Left renal cortex interstitium (tissue), 4 donors: ENCODE measurements at regions not wholly inside any gene's neighbourhood (a gene's known extent, or its start where the extent isn't known, plus 50 kb on each side); places are given as distances from the start of the nearest gene placed in this dataset.

Source experiments
- DNase-seq, 4 donors: peaks; one replicate each; pipeline ENCODE4 v3.0.0-alpha.2; 2013; ENCODE audit warnings: low read depth in 4 of 4, low spot score in 2 of 4, missing footprints in 1 of 4

GRCh38 chr5:3811116-3811515 is 215.5 kb downstream of the IRX1 start:
- no peak for DNase-seq

GRCh38 chr5:3818624-3819023 is 223.0 kb downstream of the IRX1 start:
- no peak for DNase-seq

DNA sequence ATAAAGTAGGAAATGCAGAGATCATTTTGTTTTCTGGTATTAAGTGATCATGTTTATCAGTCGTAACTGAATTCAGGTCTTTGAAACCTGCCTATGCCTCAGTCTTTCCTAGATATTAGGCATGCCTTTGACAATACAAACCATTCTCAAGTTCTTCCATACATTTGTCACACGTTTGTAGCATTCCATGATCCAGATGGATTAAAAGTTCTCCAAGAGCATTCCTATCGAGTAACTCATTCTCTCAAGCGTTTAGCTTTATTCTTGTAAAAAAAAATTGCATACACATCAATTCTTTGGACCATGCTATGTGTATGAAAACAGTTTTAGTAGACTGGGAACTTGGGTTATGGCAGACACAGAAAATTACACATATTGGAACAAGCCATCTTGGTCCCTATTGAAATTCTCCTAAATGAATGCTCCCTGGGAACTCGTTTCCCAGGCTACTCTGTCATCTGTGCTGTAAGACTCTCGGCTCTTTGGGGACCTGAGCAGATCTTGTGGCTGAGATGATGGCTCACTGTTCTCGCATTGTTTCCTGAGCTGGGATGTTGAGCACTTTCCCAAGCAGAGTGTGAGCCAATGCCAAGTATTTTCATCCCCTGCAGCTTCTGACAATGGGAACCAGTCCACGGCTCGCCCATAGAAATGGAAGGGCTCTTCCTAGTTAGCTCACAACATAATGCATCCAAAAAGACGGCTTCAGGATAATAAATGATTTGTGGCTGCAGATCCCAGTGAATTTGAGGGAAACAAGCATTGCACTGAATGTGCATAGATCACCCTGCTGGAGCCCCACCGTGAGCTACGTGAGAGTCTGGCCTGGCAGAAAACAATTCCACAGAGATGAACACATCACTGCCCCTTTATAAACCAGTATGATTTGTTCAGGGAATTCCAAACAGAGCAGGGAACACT is 230.2 kb downstream of the IRX1 start:
- DNase-seq: no peak

DNA sequence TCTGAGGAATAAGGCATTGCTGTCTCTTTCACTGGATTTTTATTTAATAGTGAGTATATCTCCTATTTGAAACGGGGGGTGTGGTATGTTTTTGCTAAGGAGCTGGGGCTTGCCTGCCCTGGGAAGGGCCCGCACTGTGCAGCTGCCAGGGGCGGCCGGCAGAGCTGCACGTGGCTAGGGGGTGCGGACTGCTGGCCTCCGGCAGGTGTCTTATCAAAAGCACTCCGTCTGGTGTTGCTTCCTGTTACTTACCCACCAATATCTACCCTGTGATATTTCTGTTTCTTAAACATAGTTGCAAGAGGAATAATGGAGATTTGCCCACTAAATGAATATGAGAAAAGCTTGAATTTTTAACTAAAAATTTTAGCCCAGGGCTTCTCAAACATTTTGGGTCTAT is 232.0 kb downstream of the IRX1 start:
- no peak for DNase-seq

- DNase-seq: no peak
These were observed 233.1 kb downstream of the IRX1 start for GRCh38 chr5:3828761-3829160.

DNA sequence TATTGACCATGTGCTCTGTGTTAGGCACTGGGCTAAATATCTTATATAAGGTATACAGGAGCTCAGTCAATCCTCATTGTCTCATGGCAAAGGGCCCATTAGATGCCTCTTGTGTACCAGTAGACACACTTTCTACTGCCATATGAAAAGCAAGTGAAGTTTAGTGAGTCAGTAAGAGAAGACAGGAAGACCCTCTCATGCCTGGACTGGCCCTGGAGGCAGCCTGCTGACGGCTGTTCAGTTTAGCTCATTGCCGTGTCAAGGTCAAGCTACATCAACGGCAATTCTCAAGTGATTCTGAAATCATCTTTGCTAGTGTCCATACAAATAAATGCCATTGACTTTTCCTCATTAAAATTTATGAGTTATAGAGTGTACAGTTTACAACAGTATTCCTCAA is 237.9 kb downstream of the IRX1 start:
- DNase-seq: no peak

DNA sequence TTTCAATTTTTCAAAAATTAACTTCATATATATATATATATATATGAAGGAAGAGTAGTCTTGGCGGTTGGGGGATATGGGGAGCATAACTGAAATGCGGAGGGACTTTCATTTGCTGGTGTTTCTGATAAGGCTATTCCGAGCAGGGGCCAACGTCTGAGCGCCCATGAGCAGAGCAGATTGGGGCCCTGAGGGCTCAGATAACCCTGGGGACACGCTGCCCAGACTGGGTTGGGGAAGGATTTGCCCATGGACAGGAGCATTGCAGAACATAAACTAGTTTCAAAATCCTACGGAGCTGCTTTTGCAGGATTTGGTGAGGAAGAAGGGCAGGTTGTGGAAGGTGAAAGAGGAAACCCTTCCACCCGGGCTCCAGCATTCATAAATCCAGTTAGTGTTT is 240.2 kb downstream of the IRX1 start:
- no peak for DNase-seq

DNA sequence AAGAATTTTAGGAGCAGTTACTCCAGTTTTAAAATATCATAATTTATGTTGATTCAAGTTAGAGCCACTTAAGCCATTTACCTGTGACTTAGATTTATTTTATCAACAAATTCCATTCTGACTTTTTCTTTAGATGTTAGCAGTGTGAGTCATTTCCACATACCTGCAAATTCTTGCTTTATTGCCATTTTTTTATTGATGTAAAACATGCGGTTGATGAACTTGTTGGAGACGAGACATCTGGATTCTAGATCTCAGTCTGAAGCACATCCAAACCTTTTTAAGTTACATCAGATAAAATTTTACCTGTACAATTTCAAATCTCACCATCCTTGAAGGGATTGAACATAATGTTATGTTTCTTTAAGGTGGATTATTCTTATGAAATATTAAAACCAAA is 240.9 kb downstream of the IRX1 start:
- DNase-seq: no peak

DNA sequence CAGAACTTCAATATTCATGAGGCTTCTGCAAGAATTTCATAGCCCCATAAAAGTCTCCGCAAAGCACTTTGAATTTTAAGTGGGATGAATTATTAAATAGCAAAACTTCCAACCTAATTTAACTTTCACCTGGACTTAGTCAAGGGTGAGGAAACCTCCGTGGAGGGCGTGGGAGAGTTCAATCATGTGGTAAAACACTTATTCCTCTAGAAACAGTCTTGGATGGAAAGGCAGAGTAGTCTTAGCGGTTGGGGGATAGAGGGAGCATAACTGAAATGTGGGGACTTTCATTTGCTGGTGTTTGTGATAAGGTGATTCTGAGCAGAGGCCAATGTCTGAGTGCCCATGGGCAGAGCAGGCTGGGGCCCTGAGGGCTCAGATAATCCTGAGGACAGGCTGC is 241.9 kb downstream of the IRX1 start:
- DNase-seq: no peak

GRCh38 chr5:3839151-3839550 is 243.5 kb downstream of the IRX1 start:
- DNase-seq: no peak

GRCh38 chr5:3842591-3842990 is 247.0 kb downstream of the IRX1 start:
- DNase-seq: no peak

GRCh38 chr5:3843706-3844105 is 248.1 kb downstream of the IRX1 start:
- no peak for DNase-seq

DNA sequence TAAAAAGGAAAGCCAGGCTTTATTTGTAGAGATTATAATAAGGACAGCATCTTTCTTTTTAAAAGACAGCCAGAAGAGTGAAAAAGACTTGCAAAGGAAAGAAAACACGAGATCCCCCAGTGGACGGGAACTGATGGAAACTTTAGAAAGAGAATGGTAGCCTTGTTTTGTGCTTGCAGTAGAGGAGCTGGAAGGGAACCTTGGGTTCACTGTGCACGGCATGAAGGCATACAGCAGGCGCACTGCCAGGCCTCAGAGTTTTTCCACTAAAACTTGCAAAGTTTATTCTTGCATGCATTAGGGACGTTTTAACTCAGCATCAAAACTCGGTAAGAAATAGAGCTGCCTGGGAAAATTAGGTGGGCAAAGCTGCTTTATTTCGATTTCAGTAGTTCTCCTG is 248.6 kb downstream of the IRX1 start:
- DNase-seq: no peak

DNA sequence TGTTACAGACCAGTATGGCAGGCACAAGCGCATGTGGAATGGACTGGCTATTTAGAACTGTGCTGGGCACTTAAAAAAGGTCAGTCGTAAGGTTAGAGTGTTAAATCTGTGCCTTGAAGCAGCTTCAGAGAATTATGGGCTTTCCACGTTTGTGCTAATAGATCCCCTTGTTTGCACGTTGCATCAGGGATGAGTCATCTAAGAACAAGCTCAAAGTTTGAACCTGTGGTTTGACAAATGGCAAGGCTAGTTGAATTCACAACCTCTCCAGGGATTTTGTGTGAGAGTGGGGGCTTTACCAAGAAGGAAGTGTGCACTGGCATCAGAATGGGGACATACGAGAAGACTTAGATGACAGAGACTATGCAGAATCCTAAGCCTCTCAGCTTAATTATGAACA is 249.6 kb downstream of the IRX1 start:
- no peak for DNase-seq

DNA sequence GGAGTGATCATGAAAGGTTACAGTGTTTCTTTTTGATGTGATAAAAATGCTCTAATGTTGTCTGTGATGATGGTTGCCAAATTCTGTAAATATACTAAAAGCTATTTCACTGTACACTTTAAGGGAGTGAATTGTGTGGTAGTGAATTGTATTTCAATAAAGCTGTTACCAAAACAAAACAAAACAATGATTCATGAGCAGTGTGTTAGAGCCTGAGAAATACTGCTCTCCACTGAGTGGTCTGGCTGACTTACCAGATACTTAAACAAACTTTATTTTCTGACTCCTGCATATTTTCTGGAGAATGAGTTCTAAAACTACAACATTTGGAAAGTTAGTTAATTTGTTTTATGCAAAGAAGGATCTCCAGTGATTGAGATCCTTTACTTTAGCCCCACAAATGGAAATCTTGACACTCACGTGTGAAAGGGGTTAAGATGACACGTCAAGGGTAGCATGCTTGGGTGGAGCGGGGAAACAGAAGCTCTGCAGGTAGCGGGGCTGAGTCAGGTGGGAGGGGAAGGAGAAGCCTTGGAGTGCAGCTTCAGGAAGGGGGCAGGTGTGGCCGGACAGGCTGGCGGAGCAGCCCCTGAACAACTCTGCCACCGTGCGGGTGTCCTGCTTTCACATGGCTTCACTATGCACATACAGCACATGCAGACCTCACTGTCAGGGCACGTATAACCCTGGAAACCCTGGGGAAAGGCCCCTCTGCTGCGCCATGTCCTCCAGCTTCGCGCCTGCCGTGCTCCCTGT is 256.7 kb downstream of the IRX1 start:
- DNase-seq: no peak

DNA sequence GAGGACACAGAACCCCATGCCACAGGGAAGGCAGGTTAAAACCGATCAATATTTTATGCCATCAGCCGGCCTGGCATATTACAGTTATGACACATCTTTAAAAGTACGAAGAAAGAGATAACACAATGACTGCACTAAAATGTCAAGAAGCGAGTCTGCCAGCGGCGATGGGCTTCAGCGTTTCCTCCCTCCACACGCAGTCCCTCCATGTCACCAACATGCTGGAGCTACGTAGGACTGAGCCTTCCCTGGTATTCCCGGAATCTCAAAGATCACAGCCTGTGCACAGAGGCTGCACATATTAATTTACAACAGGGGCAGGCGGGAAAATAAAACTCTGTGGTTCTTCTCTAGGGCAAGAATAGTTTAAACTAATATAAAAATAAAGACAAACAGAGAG is 257.7 kb downstream of the IRX1 start:
- DNase-seq: no peak

- no peak for DNase-seq
These were observed 258.7 kb downstream of the IRX1 start for GRCh38 chr5:3854188-3854821.

GRCh38 chr5:3856036-3856435 is 260.4 kb downstream of the IRX1 start:
- DNase-seq: no peak

- no peak for DNase-seq
These were observed 262.9 kb downstream of the IRX1 start for GRCh38 chr5:3858524-3858923.

DNA sequence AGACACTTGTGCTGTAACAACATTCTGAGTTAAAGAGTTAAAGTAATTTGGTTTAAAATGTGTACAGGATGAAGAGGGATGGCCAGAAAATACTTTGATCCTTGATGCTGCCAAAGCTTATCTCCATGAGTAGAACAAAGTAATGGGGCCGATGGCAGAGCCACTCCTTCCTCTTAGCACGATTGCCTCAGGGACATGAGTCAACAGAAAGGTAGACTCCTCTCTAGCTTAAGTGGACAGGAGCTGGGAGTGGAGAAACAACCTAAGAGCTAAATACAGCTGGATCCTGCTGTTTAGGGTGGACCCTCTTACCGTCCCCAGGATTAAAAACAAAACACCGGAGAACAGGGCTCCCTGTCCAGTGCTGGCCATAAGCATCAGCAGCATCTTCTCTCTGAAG is 267.3 kb downstream of the IRX1 start:
- DNase-seq: no peak

- DNase-seq: no peak
These were observed 279.5 kb downstream of the IRX1 start for GRCh38 chr5:3875144-3875543.

GRCh38 chr5:3878267-3878666 is 282.6 kb downstream of the IRX1 start:
- no peak for DNase-seq
